ENCODE measurements at regions not wholly inside any gene's neighbourhood (a gene's known extent, or its start where the extent isn't known, plus 50 kb on each side); places are given as distances from the start of the nearest gene placed in this dataset.

DNA sequence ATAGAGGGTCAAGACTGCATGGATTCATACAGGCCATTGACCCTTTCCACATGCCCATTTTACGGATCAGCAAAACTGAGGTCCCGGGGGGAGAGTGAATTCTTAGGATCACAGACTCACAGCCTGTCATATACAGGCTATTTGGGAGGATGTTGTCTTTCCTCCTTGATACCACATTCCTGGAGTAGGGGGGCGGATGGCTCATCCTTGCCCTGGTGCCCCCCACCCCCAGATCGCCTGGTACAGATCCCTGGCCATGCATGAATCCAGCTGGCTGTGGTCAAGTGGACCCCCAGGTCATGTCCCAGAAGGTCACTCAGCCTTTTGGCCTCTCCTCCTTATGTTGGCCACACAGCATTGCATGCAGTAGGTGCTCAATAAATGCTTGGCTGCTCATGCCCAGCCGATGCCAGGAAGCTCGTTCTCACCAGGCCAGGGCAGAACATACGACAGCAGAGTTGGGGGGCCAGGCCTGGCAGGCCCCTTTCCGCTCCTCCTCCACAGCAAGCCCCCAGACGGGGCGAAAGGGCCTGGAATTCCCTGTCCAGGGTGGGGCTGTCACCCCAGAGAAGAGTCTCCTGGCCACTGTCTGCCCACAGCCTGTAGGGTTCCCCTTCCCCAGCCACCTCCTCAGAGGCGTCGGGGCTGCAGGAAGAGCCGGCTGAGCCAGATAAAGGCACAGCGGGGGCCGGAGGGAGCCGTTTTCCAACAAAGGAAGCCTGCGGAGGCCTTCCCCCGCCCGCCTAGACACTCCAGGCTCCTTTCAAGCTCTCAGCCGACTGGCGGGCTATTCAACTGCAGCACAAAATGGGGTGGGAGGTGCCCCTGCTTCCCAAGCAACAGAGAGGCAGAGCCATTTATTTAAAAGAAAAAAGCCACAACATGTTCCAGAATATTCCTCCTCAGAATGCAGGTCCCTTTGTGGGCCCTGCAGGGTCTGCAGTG, 215.7 kb upstream of the CIBAR2 start:
- intact Hi-C loops (cut with micrococcal nuclease), result no loop called here
- Histone ChIP-seq H3K27me3 (ENCODE audit: control insufficient read depth, insufficient read depth, low read length) (peaks cover 10% of the 10 kb centered on the region), H3K9me3 (ENCODE audit: control insufficient read depth, insufficient read depth, low read length) (no peaks in the 10 kb centered on the region), H3K36me3 (ENCODE audit: control insufficient read depth, insufficient read depth, low read length) (no peaks in the 10 kb centered on the region), H3K4me1 (ENCODE audit: control insufficient read depth, insufficient read depth, low read length) (peaks cover 6% of the 10 kb centered on the region), H3K27ac (ENCODE audit: low read length) (no peak overlapping the region), H3K4me3 (ENCODE audit: low read length) (no peak overlapping the region)
- TF ChIP-seq, protein P1, sequence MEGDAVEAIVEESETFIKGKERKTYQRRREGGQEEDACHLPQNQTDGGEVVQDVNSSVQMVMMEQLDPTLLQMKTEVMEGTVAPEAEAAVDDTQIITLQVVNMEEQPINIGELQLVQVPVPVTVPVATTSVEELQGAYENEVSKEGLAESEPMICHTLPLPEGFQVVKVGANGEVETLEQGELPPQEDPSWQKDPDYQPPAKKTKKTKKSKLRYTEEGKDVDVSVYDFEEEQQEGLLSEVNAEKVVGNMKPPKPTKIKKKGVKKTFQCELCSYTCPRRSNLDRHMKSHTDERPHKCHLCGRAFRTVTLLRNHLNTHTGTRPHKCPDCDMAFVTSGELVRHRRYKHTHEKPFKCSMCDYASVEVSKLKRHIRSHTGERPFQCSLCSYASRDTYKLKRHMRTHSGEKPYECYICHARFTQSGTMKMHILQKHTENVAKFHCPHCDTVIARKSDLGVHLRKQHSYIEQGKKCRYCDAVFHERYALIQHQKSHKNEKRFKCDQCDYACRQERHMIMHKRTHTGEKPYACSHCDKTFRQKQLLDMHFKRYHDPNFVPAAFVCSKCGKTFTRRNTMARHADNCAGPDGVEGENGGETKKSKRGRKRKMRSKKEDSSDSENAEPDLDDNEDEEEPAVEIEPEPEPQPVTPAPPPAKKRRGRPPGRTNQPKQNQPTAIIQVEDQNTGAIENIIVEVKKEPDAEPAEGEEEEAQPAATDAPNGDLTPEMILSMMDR (IDR thresholded peaks at IDR 0.05), result no peak
- 45% methylated on average over 21 of the region's 21 CpGs for WGBS (ENCODE audit: insufficient coverage)
- Mint-ChIP-seq H3K36me3 (no peaks in the 10 kb centered on the region), H3K9me3 (no peaks in the 10 kb centered on the region), H3K4me1 (peaks cover 0 to 16% of the 10 kb centered on the region in 2 donors), H3K4me3 (no peak overlapping the region), H3K27ac (no peak overlapping the region), H3K27me3 (ENCODE audit: low read depth in 2 of 2) (peaks cover 22 to 34% of the 10 kb centered on the region in 2 donors)
- DNase-seq (no peak), ATAC-seq (no peak)

DNA sequence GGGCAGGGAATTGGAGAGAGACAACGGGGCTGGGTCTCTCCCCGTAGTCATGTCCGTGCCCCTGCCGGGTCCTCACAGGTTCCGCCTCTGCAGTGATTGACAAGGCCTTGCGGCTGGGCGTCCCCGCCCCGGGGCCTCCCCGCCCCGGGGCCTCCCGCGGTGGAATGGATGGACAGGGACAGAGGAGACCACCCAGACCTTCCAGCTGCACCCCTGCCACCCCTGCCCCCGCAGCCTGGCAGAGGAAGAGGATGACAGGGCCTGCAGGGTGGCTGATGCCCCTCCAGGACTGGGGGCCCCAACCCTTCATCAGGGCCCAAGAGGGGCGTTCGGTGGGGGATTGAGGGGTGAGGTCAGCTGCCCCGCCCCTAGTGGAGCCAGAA, 216.4 kb upstream of the CIBAR2 start:
- DNase-seq, result no peak
- Histone ChIP-seq H3K9me3 (ENCODE audit: control insufficient read depth, insufficient read depth, low read length) (no peaks in the 10 kb centered on the region), H3K4me3 (ENCODE audit: low read length) (no peak overlapping the region), H3K4me1 (ENCODE audit: control insufficient read depth, insufficient read depth, low read length) (peaks cover 6% of the 10 kb centered on the region), H3K27ac (ENCODE audit: low read length) (no peak overlapping the region), H3K36me3 (ENCODE audit: control insufficient read depth, insufficient read depth, low read length) (no peaks in the 10 kb centered on the region), H3K27me3 (ENCODE audit: control insufficient read depth, insufficient read depth, low read length) (peaks cover 10% of the 10 kb centered on the region)
- 18% methylated on average over 17 of the region's 17 CpGs for WGBS (ENCODE audit: insufficient coverage)
- H3K27me3 Mint-ChIP-seq (ENCODE audit: low read depth in 2 of 2), result peaks cover 22 to 31% of the 10 kb centered on the region in 2 donors
- no peak overlapping the region for H3K27ac Mint-ChIP-seq
- TF ChIP-seq, protein P1 (IDR thresholded peaks at IDR 0.05), result no peak
- intact Hi-C loops (cut with micrococcal nuclease), result no loop called here
- no peaks in the 10 kb centered on the region for H3K9me3 Mint-ChIP-seq
- H3K4me1 Mint-ChIP-seq, result peaks cover 0 to 16% of the 10 kb centered on the region in 2 donors
- no peak overlapping the region for H3K4me3 Mint-ChIP-seq
- no peaks in the 10 kb centered on the region for H3K36me3 Mint-ChIP-seq
- no peak for ATAC-seq

DNA sequence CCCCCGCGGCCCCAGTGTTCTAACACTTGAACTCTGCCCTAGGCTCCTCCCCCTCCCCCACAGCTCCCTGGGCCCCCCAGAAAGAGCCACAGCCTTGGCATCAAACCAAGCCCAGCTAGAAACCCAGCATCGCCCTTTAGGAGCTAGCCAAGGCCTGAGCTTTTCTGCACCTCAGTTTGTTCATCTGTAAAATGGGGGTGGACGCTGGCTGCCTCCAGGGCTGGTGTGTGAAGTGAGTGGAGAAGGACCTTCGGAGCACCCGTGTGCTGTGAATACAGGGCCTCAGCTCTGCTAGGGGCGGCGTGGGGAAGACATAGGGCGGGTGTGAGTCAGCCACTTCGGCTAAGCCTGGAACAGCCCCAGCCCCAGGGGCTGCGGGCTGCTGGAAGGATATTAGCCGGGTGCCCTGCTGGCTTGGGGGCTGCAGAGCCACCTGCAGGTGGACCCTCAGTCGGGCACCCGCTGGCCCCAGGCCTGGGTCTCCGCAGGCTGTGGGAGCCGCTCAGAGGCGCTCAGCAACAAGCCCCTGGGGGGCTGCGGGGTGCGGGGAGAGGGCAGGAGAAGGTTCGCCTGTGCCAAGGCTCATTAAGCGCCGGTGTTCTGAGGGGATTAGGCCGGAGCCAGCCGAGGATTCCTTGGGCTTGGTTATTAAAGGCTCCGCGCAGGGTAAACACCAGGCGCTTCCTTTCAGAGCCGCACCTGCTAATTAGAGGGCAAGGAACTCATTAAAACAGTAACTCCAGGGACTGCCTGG, 217.0 kb upstream of the CIBAR2 start:
- Mint-ChIP-seq H3K4me3 (no peak overlapping the region), H3K27ac (no peak overlapping the region), H3K9me3 (no peaks in the 10 kb centered on the region), H3K36me3 (no peaks in the 10 kb centered on the region), H3K4me1 (peaks cover 0 to 16% of the 10 kb centered on the region in 2 donors), H3K27me3 (ENCODE audit: low read depth in 2 of 2) (peaks cover 22 to 35% of the 10 kb centered on the region in 2 donors)
- no peak for ATAC-seq
- Histone ChIP-seq H3K27me3 (ENCODE audit: control insufficient read depth, insufficient read depth, low read length) (peaks cover 12% of the 10 kb centered on the region), H3K4me3 (ENCODE audit: low read length) (no peak overlapping the region), H3K9me3 (ENCODE audit: control insufficient read depth, insufficient read depth, low read length) (no peaks in the 10 kb centered on the region), H3K27ac (ENCODE audit: low read length) (no peak overlapping the region), H3K36me3 (ENCODE audit: control insufficient read depth, insufficient read depth, low read length) (no peaks in the 10 kb centered on the region), H3K4me1 (ENCODE audit: control insufficient read depth, insufficient read depth, low read length) (peaks cover 6% of the 10 kb centered on the region)
- DNase-seq, result no peak
- intact Hi-C loops (cut with micrococcal nuclease), result no loop called here
- 50% methylated on average over 28 of the region's 28 CpGs for WGBS (ENCODE audit: insufficient coverage)
- TF ChIP-seq, protein P1 (IDR thresholded peaks at IDR 0.05), result no peak
